GM08714 (cell line): ENCODE measurements at regions not wholly inside any gene's neighbourhood (a gene's known extent, or its start where the extent isn't known, plus 50 kb on each side); places are given as distances from the start of the nearest gene placed in this dataset.
"Not testable (repeated sequence)": the region's sequence is repeated elsewhere in the genome, so short reads cannot be mapped to it uniquely, and the experiment has no call there.

ENCODE experiments used
- H3K4me3 ChIP-seq: fragments of 200-500 bp; sonication (Bioruptor generic); 2 replicates; pipeline ENCODE4 v1.5.1; 2014; ENCODE audit warnings: mild to moderate bottlenecking, low read length, inconsistent platforms
- ZNF274 ChIP-seq: IDR thresholded peaks from 2 replicates; pipeline ENCODE4 v1.6.1; 2012; ENCODE audit warnings: mild to moderate bottlenecking, low read depth, low read length

DNA sequence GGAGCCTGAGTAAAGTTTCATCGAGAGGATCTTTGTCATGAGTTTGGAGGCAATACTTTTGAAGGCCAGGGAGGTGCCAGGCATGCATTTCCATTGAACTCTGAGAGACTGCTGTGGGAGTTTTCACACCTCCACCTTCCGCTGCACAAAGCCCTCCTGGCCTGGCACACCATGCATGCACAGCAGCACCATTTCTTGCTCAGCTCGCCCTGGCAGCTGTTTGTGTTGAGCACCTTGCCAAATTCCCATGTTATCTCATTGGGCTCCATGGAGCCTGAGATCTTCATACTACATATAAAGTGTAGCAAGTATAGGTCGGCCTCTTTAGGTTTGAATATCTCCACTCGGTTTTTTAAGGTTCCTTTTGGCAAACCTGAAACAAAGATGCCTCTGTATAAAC, 125.7 kb upstream of the CLINT1 start:
- TF ChIP-seq ZNF274: no peak
- H3K4me3 ChIP-seq: no peak overlapping the region

DNA sequence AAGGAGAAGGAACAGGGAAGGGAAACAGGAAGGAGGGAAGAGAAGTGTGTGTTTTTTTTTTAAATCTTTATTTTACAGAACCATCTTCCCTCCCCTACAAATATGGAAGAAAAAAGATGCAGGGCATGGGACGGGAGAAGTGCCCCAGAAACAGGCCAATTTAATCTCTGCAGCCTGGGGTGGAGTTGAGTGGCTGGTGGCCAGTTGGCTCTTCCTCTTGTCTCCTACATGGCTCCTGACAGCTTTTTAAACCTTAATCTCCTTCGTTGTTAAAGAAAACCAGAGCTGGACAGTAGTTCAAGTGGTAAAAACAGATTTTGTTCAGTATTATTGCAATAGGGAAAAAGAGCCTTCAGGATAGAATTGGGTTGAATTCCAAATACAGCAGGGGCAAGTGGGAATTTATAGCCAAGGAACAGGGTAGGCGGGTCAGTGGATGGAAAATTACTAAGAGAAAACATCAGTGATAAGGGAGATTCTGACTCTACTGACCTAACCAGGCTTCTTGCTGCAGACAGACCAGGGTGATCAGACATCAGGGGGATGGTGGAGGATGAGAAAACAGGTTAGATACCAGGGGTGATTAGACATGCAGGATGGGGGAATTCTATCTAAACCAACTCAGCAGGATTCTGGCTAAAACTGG, 125.1 kb upstream of the CLINT1 start:
- TF ChIP-seq ZNF274: no peak
- H3K4me3 ChIP-seq: no peak overlapping the region

- no peak overlapping the region for H3K4me3 ChIP-seq
- TF ChIP-seq ZNF274: no peak
Observed at GRCh38 chr5:157978061-157978460, 119.1 kb upstream of the CLINT1 start.

DNA sequence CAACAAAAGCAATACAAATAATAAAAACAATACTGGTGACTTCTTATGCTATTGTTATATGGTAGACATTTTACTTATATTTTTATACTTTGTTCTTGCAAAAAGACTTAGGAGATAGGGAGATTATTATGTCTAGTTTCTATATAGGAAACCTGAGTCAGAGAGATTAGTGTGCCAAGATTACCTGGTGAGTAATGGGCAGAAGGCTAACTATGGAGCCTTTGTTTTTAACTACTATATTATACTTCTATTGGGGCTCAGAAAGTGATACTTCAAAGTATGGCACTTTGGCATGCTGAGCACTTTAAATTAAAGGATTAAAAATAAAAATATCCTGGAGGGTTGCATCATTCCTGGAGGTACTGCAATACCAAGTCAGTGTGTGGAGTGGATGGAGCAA, 117.5 kb upstream of the CLINT1 start:
- no peak for TF ChIP-seq ZNF274
- H3K4me3 ChIP-seq: no peak overlapping the region

- TF ChIP-seq ZNF274: no peak
- H3K4me3 ChIP-seq: no peak overlapping the region
Observed at GRCh38 chr5:157972579-157972978, 113.6 kb upstream of the CLINT1 start.

DNA sequence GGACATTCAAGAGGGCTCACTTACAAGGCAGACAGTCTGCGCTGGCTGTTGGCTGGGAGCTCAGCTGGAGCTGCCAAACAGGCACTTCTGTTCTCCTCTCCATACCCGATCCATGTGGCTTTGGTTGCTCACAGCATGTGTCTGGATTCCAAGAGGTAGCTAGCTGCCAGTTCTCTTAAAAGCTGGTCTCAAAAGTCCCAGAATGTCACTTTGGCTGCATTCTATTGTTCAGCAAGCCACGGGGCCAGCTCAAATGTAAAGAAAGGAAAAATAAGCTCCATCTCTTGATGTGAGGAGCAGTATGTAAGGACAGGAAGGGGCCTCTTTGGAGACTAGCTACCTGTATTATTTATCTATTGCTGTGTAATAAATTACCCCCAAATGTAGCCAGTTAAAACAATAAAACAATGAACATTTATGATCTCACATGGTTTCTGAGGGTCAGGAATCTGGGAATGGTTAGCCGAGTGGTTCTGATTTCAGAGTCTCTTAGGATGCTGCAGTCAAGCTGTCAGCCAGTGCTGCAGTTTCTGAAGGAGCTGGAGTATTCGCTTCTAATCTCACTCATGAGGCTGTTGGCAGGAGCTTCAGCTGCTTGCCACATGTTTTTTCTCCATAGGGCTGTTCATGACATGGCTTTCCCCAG, 112.7 kb upstream of the CLINT1 start:
- H3K4me3 ChIP-seq: no peak overlapping the region
- TF ChIP-seq ZNF274: no peak

DNA sequence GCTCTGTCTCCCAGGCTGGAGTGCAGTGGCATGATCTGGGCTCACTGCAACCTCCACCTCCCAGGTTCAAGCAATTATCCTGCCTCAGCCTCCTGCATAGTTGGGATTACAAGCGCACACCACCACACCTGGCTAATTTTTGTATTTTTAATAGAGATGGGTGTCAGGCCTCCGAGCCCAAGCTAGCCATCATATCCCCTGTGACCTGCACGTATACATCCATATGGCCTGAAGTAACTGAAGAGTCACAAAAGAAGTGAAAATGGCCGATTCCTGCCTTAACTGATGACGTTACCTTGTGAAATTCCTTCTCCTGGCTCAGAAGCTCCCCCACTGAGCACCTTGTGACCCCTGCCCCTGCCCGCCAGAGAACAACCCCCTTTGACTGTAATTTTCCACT, 109.6 kb upstream of the CLINT1 start:
- not testable (repeated sequence) for H3K4me3 ChIP-seq

DNA sequence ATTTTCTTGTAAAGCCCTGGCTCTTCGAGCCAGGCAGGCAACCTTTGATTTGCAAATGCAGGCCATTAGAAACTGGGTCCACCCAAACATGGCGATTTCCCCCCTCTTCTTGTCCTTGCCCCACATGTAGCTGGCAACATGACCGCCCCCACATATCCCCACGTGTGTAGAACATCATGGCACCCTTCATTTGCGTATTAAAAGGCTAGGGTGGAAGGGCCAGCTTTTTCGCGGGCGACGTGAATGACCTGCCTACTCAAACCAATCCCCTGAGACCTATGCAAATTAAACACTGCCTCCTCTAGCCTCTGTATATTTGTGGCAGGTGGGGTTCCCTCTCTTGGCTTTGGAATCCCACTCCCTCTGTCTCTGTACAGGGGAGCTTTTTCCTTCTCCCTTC, 107.0 kb upstream of the CLINT1 start:
- TF ChIP-seq ZNF274: no peak

DNA sequence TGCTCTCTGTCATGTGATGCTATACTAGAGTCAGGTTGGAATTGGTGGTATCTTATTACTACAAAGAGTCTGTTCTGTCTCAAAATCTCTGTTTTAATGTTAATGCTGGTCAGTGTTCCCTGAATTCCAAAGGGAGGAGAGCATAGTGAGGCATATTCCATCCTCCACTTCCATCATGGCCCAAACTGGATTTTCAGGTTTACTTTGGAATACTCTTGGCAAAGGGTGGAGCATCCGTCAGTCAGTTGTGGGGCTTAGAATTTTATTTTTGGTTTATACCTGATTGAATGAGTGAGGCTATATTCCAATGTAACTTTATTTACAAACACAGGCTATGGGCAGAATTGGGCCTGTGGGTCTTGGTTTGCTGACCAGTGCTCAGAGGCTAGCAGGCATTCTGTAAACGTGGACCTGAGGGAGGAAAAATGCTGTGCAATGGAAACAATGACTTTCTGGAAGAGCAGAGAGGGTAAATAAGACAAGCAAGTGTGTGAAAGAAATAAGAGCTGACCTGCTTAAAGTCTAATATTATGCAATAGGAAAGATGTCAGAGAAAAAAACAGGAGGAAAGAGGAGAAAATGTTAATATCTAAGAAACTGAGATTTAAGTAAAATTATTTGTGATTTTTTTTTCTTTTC, 106.2 kb upstream of the CLINT1 start:
- TF ChIP-seq ZNF274: no peak
- no peak overlapping the region for H3K4me3 ChIP-seq

More for the DNA sequence above, 107.0 kb upstream of the CLINT1 start:
- no peak overlapping the region for H3K4me3 ChIP-seq

DNA sequence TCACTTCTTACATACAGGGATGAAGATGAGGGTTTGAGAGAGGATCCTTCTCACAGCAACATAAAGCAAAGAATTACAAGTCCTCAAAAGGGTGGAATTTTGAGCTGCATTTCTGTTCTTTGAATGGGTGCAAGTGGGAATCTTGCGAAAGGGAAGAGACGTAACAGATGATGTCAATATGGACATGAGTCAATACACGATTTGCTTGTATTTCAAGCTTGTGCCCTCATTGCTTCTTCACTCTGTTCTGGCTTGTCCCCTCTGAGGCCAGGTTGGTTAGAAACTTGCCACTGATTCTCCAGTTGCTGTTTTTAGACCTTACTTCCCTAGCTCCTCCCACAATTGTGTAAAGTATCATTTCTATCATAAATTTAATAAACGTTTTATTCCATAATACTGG, 104.8 kb upstream of the CLINT1 start:
- H3K4me3 ChIP-seq: no peak overlapping the region
- TF ChIP-seq ZNF274: no peak

GRCh38 chr5:157963244-157963643, 104.3 kb upstream of the CLINT1 start:
- TF ChIP-seq ZNF274: no peak
- H3K4me3 ChIP-seq: no peak overlapping the region

DNA sequence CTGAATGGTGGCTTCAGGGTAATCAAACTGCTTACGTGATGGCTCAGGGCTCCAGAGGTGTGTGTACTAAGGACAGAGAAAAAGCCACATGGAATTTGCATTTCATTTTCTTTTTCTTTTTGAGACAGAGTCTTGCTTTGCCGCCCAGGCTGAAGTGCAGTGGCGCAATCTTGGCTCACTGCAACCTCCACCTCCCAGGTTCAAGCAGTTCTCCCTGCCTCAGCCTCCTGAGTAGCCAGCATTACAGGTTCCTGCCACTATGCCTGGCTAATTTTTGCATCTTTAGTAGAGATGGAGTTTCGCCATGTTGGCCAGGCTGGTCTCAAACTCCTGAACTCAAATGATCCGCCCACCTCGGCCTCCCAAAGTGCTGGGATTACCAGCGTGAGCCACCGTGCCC, 103.7 kb upstream of the CLINT1 start:
- H3K4me3 ChIP-seq: not testable (repeated sequence)

- TF ChIP-seq ZNF274: no peak
- no peak overlapping the region for H3K4me3 ChIP-seq
Observed at GRCh38 chr5:157961896-157962590, 103.1 kb upstream of the CLINT1 start.

- no peak overlapping the region for H3K4me3 ChIP-seq
- TF ChIP-seq ZNF274: no peak
Observed at GRCh38 chr5:157961176-157961575, 102.2 kb upstream of the CLINT1 start.

GRCh38 chr5:157959370-157959769, 100.4 kb upstream of the CLINT1 start:
- H3K4me3 ChIP-seq: no peak overlapping the region
- no peak for TF ChIP-seq ZNF274
